ENCODE measurements at regions not wholly inside any gene's neighbourhood (a gene's known extent, or its start where the extent isn't known, plus 50 kb on each side); places are given as distances from the start of the nearest gene placed in this dataset.

DNA sequence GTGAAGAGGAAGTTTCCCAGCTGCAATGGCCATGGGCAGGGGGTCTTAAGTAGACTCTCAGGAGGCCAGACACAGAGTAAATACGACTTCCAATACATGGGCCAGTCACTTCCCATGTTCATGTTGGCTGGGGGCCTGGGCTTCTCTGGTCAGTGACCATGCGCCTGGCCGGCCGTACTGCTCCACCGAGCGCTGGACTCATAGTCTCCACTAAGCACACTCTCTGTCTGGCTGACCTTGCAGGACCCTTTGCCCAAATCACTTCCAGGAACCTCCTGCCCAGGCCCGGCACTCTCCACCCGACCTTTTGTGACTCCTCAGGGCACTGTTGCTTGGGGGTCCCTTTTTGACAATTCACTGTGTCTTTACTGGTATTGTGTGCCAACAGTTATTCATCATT is 69.3 kb downstream of the SOWAHC start:
- Histone ChIP-seq H3K4me1 (peaks cover 0 to 24% (median 9%) of the 10 kb centered on the region in 9 donors), H3K36me3 (no peaks in the 10 kb centered on the region), H3K27me3 (no peaks in the 10 kb centered on the region), H3K9me3 (no peaks in the 10 kb centered on the region), H3K4me3 (no peak overlapping the region), H3K27ac (no peak overlapping the region)
- no peak for ATAC-seq
- TF ChIP-seq, protein P1, sequence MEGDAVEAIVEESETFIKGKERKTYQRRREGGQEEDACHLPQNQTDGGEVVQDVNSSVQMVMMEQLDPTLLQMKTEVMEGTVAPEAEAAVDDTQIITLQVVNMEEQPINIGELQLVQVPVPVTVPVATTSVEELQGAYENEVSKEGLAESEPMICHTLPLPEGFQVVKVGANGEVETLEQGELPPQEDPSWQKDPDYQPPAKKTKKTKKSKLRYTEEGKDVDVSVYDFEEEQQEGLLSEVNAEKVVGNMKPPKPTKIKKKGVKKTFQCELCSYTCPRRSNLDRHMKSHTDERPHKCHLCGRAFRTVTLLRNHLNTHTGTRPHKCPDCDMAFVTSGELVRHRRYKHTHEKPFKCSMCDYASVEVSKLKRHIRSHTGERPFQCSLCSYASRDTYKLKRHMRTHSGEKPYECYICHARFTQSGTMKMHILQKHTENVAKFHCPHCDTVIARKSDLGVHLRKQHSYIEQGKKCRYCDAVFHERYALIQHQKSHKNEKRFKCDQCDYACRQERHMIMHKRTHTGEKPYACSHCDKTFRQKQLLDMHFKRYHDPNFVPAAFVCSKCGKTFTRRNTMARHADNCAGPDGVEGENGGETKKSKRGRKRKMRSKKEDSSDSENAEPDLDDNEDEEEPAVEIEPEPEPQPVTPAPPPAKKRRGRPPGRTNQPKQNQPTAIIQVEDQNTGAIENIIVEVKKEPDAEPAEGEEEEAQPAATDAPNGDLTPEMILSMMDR (IDR thresholded peaks at IDR 0.05) = no peak
- intact Hi-C loops (cut with DNase I) = loop anchor here in 1 of 10 donors (5.0 kb wide), 1 partner anchor 66 kb away; no protein-coding TSS in a partner anchor
- DNase-seq = no peak
- 84 to 88% methylated on average over 8 of the region's 8 CpGs for WGBS, 2 donors

GRCh38 chr2:109685453-109685852 is 71.3 kb downstream of the SOWAHC start:
- DNase-seq (no peak), ATAC-seq (no peak)
- TF ChIP-seq, protein P1 (IDR thresholded peaks at IDR 0.05) = no peak
- Histone ChIP-seq H3K36me3 (no peaks in the 10 kb centered on the region), H3K27ac (no peak overlapping the region), H3K4me3 (no peak overlapping the region), H3K9me3 (no peaks in the 10 kb centered on the region), H3K27me3 (no peaks in the 10 kb centered on the region), H3K4me1 (peaks cover 0 to 23% (median 13%) of the 10 kb centered on the region in 9 donors)
- intact Hi-C loops (cut with DNase I) = no loop called here
- 66 to 70% methylated on average over 4 of the region's 4 CpGs for WGBS, 2 donors

- ATAC-seq (no peak), DNase-seq (no peak)
- Histone ChIP-seq H3K9me3 (no peaks in the 10 kb centered on the region), H3K4me3 (no peak overlapping the region), H3K4me1 (peaks cover 0 to 26% (median 19%) of the 10 kb centered on the region in 9 donors), H3K27me3 (no peaks in the 10 kb centered on the region), H3K27ac (no peak overlapping the region), H3K36me3 (no peaks in the 10 kb centered on the region)
- TF ChIP-seq, protein P1 (IDR thresholded peaks at IDR 0.05) = no peak
- intact Hi-C loops (cut with DNase I) = no loop called here
- WGBS, 2 donors = 87 to 92% methylated on average over 4 of the region's 4 CpGs
Observed at GRCh38 chr2:109686921-109687320, 72.8 kb downstream of the SOWAHC start.

DNA sequence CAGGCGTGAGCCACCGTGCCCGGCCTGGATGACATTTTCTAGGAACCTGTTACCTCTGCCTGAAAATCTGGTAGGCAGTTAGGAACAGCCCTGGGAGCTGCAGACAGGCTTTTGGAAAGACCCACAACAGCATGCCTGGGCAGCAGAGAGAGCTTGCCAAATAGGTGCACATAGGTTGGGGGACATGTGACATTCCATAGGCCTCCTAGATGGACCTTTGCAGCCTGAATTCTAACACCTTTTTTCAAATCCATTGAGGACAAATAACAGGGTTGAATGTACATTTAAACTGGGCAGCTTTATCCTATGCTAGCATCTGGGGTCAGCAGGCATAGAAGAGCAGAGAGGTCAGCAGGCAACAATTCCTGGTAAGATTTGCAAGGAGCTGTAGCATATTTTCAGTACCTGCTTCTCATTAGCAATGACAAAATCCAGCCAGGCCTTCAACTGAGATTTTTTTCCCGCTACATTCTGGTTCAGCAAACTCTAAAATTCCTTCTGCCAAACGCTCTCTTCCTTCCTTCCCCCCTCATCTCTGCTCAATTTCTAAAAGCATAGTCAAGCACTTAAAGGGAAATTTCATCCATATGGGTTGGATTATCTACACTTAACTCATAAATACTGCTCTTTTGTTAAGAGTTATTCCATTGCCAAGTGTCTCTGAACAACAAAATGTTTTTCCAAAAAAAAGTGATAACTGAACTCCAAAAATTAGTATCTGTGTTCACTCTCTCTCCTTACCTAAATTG is 75.2 kb downstream of the SOWAHC start:
- intact Hi-C loops (cut with DNase I) = no loop called here
- Histone ChIP-seq H3K4me1 (peaks cover 0 to 33% (median 20%) of the 10 kb centered on the region in 9 donors), H3K4me3 (no peak overlapping the region), H3K36me3 (no peaks in the 10 kb centered on the region), H3K27me3 (no peaks in the 10 kb centered on the region), H3K27ac (peak overlapping the region in 3 of 10 donors; percentile 77 to 84 (median 84)), H3K9me3 (no peaks in the 10 kb centered on the region)
- 72 to 81% methylated on average over 5 of the region's 5 CpGs for WGBS, 2 donors
- TF ChIP-seq, protein P1 (IDR thresholded peaks at IDR 0.05) = no peak
- no peak for ATAC-seq
- no peak for DNase-seq

Measured in heart right ventricle (tissue), 16 donors.